Activated T-cell treated with anti-CD3 and anti-CD28 coated beads, Interleukin-2, amount 50 U/mL, for 72 hours (primary cell): ENCODE measurements at regions not wholly inside any gene's neighbourhood (a gene's known extent, or its start where the extent isn't known, plus 50 kb on each side); places are given as distances from the start of the nearest gene placed in this dataset.

Experiments used
- ATAC-seq, 2 donors: fragments of 150-1000 bp; cut with Tn5 transposase; replicated peaks in 1 of 2; 2 replicates each; pipeline ENCODE4 v1.10.0; 2021; ENCODE audit warnings: moderate library complexity in 2 of 2, mild to moderate bottlenecking in 1 of 2
- DNase-seq, 2 donors: peaks; one replicate each; pipeline ENCODE4 v3.0.0; 2021 to 2022; ENCODE audit warnings: mixed read lengths in 1 of 2
- H3K27ac Mint-ChIP-seq: one replicate; pipeline ENCODE4 v1.8.0; 2022; ENCODE audit warnings: mild to moderate bottlenecking, moderate library complexity, mixed read lengths
- H3K27me3 Mint-ChIP-seq: one replicate; pipeline ENCODE4 v1.8.0; 2022; ENCODE audit warnings: low read depth, mixed read lengths
- H3K36me3 Mint-ChIP-seq, 2 donors: one replicate each; pipeline ENCODE4 v1.8.0; 2022; ENCODE audit warnings: mixed read lengths in 2 of 2, mild to moderate bottlenecking in 1 of 2; ENCODE audit not compliant: insufficient read depth in 2 of 2
- H3K4me1 Mint-ChIP-seq: one replicate; pipeline ENCODE4 v1.8.0; 2022; ENCODE audit warnings: low read depth, mixed read lengths
- H3K4me3 Mint-ChIP-seq, 2 donors: one replicate each; pipeline ENCODE4 v1.8.0; 2022; ENCODE audit warnings: mild to moderate bottlenecking in 2 of 2, mixed read lengths in 2 of 2, moderate library complexity in 2 of 2
- H3K9me3 Mint-ChIP-seq, 2 donors: one replicate each; pipeline ENCODE4 v1.8.0; 2022; ENCODE audit warnings: mixed read lengths in 2 of 2

GRCh38 chr3:147756476-147756875, 347.3 kb downstream of the ZIC1 start:
- no peak overlapping the region for H3K27ac Mint-ChIP-seq
- no peaks in the 10 kb centered on the region for H3K27me3 Mint-ChIP-seq

GRCh38 chr3:147757866-147758265, 348.7 kb downstream of the ZIC1 start:
- DNase-seq (no peak), ATAC-seq (no peak)

More at GRCh38 chr3:147756476-147756875, 347.3 kb downstream of the ZIC1 start:
- Mint-ChIP-seq H3K36me3 (no peaks in the 10 kb centered on the region), H3K4me3 (no peak overlapping the region), H3K9me3 (peaks cover 1 to 3% of the 10 kb centered on the region in 2 donors), H3K4me1 (no peaks in the 10 kb centered on the region)
- ATAC-seq (no peak), DNase-seq (no peak)

GRCh38 chr3:147758771-147759170, 349.6 kb downstream of the ZIC1 start:
- Mint-ChIP-seq H3K36me3 (no peaks in the 10 kb centered on the region), H3K4me1 (no peaks in the 10 kb centered on the region), H3K4me3 (no peak overlapping the region), H3K9me3 (peaks cover 1 to 3% of the 10 kb centered on the region in 2 donors), H3K27ac (no peak overlapping the region), H3K27me3 (no peaks in the 10 kb centered on the region)
- no peak for ATAC-seq
- DNase-seq = no peak

More at GRCh38 chr3:147757866-147758265, 348.7 kb downstream of the ZIC1 start:
- no peaks in the 10 kb centered on the region for H3K36me3 Mint-ChIP-seq
- H3K9me3 Mint-ChIP-seq = peaks cover 1 to 3% of the 10 kb centered on the region in 2 donors
- no peak overlapping the region for H3K4me3 Mint-ChIP-seq
- no peaks in the 10 kb centered on the region for H3K4me1 Mint-ChIP-seq
- H3K27ac Mint-ChIP-seq = no peak overlapping the region
- no peaks in the 10 kb centered on the region for H3K27me3 Mint-ChIP-seq

- Mint-ChIP-seq H3K27me3 (no peaks in the 10 kb centered on the region), H3K4me1 (no peaks in the 10 kb centered on the region), H3K27ac (no peak overlapping the region), H3K36me3 (no peaks in the 10 kb centered on the region), H3K4me3 (no peak overlapping the region), H3K9me3 (peaks cover 3% of the 10 kb centered on the region in 2 donors)
- DNase-seq = no peak
- no peak for ATAC-seq
Observed at GRCh38 chr3:147760085-147760484, 350.9 kb downstream of the ZIC1 start.

GRCh38 chr3:147760941-147761340, 351.8 kb downstream of the ZIC1 start:
- no peak overlapping the region for H3K4me3 Mint-ChIP-seq
- ATAC-seq (no peak), DNase-seq (no peak)
- H3K36me3 Mint-ChIP-seq = no peaks in the 10 kb centered on the region
- H3K4me1 Mint-ChIP-seq = no peaks in the 10 kb centered on the region
- no peaks in the 10 kb centered on the region for H3K27me3 Mint-ChIP-seq
- H3K27ac Mint-ChIP-seq = no peak overlapping the region
- peaks cover 3% of the 10 kb centered on the region in 2 donors for H3K9me3 Mint-ChIP-seq

GRCh38 chr3:147773116-147773630, 364.0 kb downstream of the ZIC1 start:
- no peak for DNase-seq
- no peaks in the 10 kb centered on the region for H3K36me3 Mint-ChIP-seq
- no peak overlapping the region for H3K27ac Mint-ChIP-seq
- no peaks in the 10 kb centered on the region for H3K4me1 Mint-ChIP-seq
- no peaks in the 10 kb centered on the region for H3K27me3 Mint-ChIP-seq
- no peak for ATAC-seq
- no peak overlapping the region for H3K4me3 Mint-ChIP-seq
- peaks cover 3% of the 10 kb centered on the region in 2 donors for H3K9me3 Mint-ChIP-seq

GRCh38 chr3:147775411-147775810, 366.2 kb downstream of the ZIC1 start:
- Mint-ChIP-seq H3K4me3 (no peak overlapping the region), H3K4me1 (no peaks in the 10 kb centered on the region), H3K36me3 (no peaks in the 10 kb centered on the region), H3K9me3 (peaks cover 2 to 3% of the 10 kb centered on the region in 2 donors), H3K27ac (no peak overlapping the region), H3K27me3 (no peaks in the 10 kb centered on the region)
- no peak for DNase-seq
- ATAC-seq = no peak

- H3K27me3 Mint-ChIP-seq = no peaks in the 10 kb centered on the region
- ATAC-seq (no peak), DNase-seq (no peak)
- peaks cover 2 to 3% of the 10 kb centered on the region in 2 donors for H3K9me3 Mint-ChIP-seq
- H3K36me3 Mint-ChIP-seq = no peaks in the 10 kb centered on the region
- no peak overlapping the region for H3K4me3 Mint-ChIP-seq
- no peak overlapping the region for H3K27ac Mint-ChIP-seq
- H3K4me1 Mint-ChIP-seq = no peaks in the 10 kb centered on the region
Observed at GRCh38 chr3:147775816-147776530, 366.8 kb downstream of the ZIC1 start.

- Mint-ChIP-seq H3K4me3 (no peak overlapping the region), H3K36me3 (no peaks in the 10 kb centered on the region), H3K4me1 (no peaks in the 10 kb centered on the region), H3K27ac (no peak overlapping the region), H3K9me3 (peaks cover 0 to 2% of the 10 kb centered on the region in 2 donors), H3K27me3 (no peaks in the 10 kb centered on the region)
- no peak for DNase-seq
- ATAC-seq = no peak
Observed at GRCh38 chr3:147793841-147794240, 384.7 kb downstream of the ZIC1 start.

- H3K36me3 Mint-ChIP-seq = no peaks in the 10 kb centered on the region
- H3K4me3 Mint-ChIP-seq = no peak overlapping the region
- H3K4me1 Mint-ChIP-seq = no peaks in the 10 kb centered on the region
- DNase-seq (no peak), ATAC-seq (no peak)
- no peak overlapping the region for H3K27ac Mint-ChIP-seq
- peaks cover 0 to 2% of the 10 kb centered on the region in 2 donors for H3K9me3 Mint-ChIP-seq
- H3K27me3 Mint-ChIP-seq = no peaks in the 10 kb centered on the region
Observed at GRCh38 chr3:147794596-147794995, 385.4 kb downstream of the ZIC1 start.

GRCh38 chr3:147795418-147795817, 386.3 kb downstream of the ZIC1 start:
- Mint-ChIP-seq H3K27me3 (no peaks in the 10 kb centered on the region), H3K4me3 (no peak overlapping the region), H3K36me3 (no peaks in the 10 kb centered on the region), H3K27ac (no peak overlapping the region), H3K4me1 (no peaks in the 10 kb centered on the region), H3K9me3 (peaks cover 0 to 2% of the 10 kb centered on the region in 2 donors)
- DNase-seq = no peak
- no peak for ATAC-seq

GRCh38 chr3:147797095-147797494, 387.9 kb downstream of the ZIC1 start:
- Mint-ChIP-seq H3K4me1 (no peaks in the 10 kb centered on the region), H3K4me3 (no peak overlapping the region), H3K36me3 (no peaks in the 10 kb centered on the region), H3K9me3 (peaks cover 0 to 2% of the 10 kb centered on the region in 2 donors), H3K27me3 (no peaks in the 10 kb centered on the region), H3K27ac (no peak overlapping the region)
- DNase-seq = no peak
- ATAC-seq = no peak

GRCh38 chr3:147799601-147800000, 390.4 kb downstream of the ZIC1 start:
- H3K9me3 Mint-ChIP-seq = peaks cover 0 to 2% of the 10 kb centered on the region in 2 donors
- ATAC-seq = no peak

GRCh38 chr3:147807776-147808175, 398.6 kb downstream of the ZIC1 start:
- Mint-ChIP-seq H3K36me3 (no peaks in the 10 kb centered on the region), H3K4me1 (no peaks in the 10 kb centered on the region), H3K9me3 (peaks cover 3% of the 10 kb centered on the region in 2 donors), H3K27ac (no peak overlapping the region), H3K27me3 (no peaks in the 10 kb centered on the region), H3K4me3 (no peak overlapping the region)
- DNase-seq (no peak), ATAC-seq (no peak)

More at GRCh38 chr3:147799601-147800000, 390.4 kb downstream of the ZIC1 start:
- Mint-ChIP-seq H3K36me3 (no peaks in the 10 kb centered on the region), H3K4me3 (no peak overlapping the region), H3K27ac (no peak overlapping the region), H3K4me1 (no peaks in the 10 kb centered on the region), H3K27me3 (no peaks in the 10 kb centered on the region)
- DNase-seq = no peak
